NCI-H1092 treated with DMSO at 0.1 percent for 48 hours (cell line): ENCODE measurements at regions not wholly inside any gene's neighbourhood (a gene's known extent, or its start where the extent isn't known, plus 50 kb on each side); places are given as distances from the start of the nearest gene placed in this dataset.

Experiments used
- DNase-seq: peaks from one replicate; lab custom pipeline; 2025; lab: John Stamatoyannopoulos, UW

- DNase-seq: no peak
Measured at GRCh38 chr9:16312962-16313546, 557.4 kb downstream of the BNC2 start.

DNA sequence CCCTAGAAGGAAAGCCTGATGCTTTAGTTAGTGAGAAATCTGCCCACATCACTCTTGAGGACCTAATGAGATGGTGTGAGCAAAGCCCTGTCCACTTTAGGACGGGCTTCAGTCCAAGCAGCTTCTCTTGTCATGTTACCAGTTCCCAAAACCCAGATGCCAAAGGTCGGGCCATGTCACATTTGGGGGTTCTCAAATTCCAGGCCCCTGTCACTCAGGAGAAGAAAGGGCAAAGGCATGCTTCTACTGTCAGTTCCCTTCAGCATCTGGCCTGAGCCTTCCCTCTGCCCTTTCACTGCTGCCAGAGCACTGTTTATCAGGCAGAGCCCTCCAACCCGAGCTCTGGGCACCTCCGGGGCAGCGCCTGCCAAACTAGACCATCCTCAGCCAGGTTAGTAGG, 556.0 kb downstream of the BNC2 start:
- DNase-seq: no peak

DNA sequence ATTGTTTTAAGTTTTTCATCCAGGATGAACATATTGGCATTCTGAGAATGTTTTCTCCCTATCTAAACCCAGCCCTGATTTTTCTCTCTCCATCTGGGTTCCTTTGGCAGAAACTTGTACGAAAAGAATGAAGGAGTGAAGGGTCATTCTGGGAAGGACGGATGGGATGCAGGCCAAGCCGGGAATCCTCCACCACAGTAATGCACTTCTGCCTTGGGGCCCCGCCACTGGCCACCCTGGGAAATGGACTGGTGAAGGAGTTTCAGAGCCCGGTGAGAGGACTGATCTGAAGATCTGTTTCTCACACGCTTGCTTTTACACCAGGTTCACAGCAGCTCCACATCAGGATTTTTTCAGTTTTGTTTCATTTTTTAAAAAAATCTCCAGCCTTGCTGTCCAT, 554.8 kb downstream of the BNC2 start:
- DNase-seq: no peak

GRCh38 chr9:16316456-16316855, 554.0 kb downstream of the BNC2 start:
- peak; percentile 11 for DNase-seq

DNA sequence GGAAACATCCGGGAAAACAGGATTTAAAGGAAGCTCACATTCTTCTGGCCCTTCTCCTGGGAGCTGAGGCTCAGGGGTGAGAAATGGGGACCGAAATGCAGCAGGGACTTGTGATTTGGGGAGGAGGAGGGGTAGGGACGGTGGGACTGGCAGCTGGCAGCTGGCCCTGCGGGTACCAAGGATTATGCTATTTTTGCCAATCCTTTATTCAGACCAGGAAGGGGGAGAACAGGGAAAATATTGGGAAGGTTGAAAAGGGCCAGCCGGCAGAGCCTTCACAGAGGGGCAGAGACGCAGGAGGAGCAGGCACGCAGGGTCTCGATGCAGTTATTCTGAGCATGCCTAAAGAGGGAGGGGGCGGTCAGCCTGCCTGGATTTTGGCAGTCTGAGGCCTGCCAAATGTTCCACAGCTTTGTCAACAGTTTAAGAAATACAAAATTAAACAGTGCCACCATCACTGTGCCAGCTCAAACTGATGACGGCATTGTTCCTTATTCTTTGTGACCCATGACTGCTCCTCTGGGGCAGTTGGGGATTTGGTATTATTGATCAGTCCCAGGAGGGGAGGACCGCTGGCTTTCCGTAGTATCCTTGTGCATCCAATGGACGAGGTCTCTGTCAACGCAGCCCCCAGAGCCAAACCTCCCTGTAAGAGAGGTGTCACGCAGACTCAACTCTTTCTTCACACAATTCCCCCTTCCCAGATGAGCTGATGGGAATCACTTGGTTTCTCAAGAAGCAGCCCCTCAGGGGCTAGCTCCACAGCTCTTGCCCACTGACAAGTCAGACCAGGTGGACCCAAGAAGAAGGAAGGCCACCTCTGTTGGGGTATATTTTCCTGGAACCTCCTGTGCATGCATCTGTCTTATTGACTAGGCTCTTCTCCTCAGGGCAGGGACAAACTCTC, 553.3 kb downstream of the BNC2 start:
- no peak for DNase-seq

DNA sequence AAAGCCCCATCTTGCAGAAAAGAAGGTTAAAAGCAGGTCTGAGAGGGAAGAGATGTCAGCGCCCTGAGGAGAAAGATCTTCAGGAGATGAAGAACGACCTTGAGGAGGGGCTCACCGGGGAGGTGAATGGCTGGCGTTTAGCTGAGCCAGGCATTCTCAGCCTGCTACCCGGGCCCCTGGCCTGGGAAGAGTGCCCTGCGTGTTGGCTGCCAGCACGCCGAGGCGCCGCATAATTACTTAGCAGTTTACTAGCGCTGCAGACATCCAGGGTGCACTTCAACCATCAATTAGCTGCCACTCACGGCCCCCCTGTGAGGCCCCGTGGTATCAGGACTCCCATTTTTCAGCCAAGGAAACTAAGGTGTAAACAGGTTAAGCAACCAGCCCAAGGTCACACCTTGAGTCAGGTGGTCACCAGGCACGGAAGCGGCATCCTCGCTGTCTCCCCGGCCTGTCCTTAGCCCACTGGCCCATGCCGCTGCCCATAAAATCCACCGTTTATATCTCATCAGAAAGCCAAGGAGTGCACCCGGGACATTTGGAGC, 551.9 kb downstream of the BNC2 start:
- peak; percentile 81 for DNase-seq

DNA sequence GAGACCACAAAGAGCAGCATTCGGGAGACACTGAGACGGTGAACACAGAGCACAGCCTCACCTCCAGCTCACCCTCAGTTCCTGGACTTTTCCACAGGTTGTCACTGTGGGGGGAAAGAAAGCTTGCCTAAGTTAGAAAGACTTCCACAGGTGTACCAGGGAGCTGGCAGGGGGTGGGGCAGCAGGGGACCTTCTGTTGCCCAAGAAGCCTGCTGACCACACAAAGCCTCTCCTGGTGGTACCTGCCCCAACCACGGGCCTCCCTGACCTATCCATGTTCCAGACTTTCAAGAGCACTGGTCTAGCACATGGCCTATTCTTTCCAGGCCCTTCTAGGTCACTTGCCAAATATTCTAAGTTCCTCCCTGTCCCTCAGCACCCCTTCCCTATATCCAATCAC, 550.8 kb downstream of the BNC2 start:
- DNase-seq: no peak

DNA sequence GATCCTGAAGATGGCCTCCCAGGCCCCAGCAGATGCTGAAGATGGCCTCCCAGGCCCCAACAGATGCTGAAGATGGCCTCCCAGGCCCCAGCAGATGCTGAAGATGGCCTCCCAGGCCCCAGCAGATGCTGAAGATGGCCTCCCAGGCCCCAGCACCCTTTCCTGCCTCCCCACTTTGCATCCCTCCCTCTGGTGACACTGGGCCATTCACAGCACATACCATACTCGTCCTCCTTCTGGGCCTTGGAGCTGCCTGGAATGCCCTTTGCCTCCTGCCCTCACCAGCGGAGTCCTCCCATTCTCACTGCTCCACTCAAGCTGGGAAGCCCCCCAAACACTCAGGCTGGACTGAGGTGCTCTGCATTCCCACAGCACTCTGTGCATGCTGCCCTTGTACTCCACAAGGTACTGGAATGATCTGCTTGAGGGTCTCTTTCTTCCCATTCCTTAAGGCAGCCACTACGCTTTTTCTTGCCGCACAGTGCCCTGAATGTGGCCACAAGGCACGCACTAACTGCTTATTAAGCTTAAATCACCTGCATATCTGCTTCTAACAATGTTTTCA, 550.0 kb downstream of the BNC2 start:
- no peak for DNase-seq

DNA sequence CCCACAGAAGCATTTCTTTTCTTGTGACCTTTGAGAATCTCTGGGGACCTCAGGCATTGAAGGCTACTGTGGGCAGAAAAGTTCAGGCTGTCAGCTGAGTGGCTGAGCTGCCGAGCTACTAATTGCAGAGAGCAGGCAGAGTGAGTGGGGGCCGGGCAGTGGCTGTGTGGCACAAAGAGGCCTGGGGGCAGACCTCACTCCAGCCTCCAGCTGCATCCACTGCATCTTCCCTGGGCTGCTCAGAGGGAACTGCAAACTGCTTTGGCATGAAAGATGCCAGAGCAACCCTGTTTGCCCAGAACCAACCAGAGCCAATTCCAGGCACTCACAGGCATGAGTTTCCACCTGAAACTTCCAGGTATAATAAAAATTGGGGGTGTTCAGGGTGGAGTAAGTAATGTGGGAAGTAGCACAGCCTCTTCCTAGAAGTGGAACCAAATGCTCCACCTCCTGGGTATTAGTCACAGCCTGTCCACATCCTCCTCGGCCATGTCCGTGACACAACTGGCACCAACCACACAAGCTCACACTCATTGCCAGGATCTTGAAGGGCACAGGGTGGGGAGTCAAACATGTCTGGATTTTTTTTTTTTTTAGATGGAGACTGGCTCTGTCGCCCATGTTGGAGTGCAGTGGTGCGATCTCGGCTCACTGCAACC, 548.9 kb downstream of the BNC2 start:
- DNase-seq: no peak

GRCh38 chr9:16322849-16323248, 547.6 kb downstream of the BNC2 start:
- DNase-seq: no peak

DNA sequence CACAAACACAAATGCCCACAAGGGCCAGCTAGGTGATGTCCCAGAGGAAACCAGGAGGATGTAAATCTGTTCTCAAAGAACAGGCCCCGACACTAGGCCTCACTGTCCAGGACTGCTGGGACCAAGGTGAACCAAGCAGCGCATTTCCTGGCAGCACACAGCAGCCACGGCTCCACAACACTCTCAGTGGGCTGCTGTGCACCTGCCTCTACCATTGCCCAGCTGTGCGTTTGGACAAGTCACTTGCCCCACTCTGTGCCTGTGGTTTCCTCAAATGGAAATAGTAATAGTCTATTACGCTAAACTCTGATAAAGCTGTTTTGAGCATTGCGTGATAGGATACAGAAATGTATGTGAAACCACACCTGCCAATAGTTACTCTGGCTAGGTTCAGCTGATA, 544.5 kb downstream of the BNC2 start:
- no peak for DNase-seq

GRCh38 chr9:16328349-16328748, 542.1 kb downstream of the BNC2 start:
- DNase-seq: no peak

- DNase-seq: no peak
Measured at GRCh38 chr9:16329671-16330113, 540.8 kb downstream of the BNC2 start.

- DNase-seq: no peak
Measured at GRCh38 chr9:16331031-16331430, 539.4 kb downstream of the BNC2 start.

- no peak for DNase-seq
Measured at GRCh38 chr9:16331527-16331926, 538.9 kb downstream of the BNC2 start.

GRCh38 chr9:16333691-16334090, 536.8 kb downstream of the BNC2 start:
- no peak for DNase-seq

DNA sequence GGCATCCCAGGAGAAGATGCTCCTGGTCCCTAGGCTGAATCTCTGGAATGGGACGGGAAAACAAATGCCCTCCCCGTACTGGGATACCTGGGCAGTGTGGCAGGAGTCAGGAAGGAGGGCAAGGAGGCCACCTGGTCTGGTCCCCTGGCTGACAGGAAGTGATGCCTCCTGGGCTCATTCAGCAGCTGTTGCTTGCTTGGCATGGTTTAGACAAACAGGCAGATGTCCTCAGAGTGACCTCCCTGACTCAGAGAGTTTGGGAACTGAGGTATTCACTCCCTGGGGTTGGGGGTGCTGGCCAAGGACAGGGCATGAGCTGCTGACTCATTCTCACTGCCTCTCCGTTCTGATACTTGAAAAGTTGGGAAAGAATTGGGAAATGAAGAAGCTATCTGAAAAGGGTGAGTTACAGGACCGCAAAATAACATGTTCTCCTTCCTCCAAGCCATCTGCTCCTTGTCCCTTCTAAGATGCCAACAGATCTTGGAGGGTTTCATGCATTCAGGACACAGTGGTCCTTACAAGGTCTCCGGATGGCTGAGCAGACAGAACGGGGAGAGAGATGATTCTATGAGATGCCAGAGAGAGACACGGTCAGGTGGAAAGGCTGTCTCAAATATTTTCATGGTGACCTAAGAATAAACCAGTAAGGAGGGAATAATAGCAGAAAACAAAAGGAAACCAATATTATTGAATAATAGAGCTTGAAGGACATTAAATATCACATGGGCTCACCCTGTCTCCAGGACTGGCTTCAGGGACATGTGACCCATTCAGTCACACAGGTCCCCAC, 534.5 kb downstream of the BNC2 start:
- DNase-seq: no peak

DNA sequence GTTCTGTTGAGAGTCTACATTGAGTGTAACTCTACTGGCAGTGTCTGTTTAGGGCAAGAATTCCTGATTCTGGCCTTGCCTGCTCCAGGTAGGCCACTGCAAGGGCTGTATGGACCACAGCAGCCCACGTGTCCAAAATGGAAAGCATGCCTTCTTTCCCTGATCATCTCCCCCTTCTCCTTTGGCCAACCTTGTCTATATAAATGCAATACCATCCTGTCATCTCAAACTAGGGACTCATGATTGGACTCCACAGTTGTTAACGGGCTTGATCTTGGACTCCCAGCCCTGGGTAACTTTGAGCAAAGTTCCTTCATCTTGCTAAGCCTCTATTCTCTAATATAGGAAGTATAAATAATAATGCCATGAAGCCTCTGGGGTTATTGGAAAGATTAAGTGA, 533.6 kb downstream of the BNC2 start:
- no peak for DNase-seq

DNA sequence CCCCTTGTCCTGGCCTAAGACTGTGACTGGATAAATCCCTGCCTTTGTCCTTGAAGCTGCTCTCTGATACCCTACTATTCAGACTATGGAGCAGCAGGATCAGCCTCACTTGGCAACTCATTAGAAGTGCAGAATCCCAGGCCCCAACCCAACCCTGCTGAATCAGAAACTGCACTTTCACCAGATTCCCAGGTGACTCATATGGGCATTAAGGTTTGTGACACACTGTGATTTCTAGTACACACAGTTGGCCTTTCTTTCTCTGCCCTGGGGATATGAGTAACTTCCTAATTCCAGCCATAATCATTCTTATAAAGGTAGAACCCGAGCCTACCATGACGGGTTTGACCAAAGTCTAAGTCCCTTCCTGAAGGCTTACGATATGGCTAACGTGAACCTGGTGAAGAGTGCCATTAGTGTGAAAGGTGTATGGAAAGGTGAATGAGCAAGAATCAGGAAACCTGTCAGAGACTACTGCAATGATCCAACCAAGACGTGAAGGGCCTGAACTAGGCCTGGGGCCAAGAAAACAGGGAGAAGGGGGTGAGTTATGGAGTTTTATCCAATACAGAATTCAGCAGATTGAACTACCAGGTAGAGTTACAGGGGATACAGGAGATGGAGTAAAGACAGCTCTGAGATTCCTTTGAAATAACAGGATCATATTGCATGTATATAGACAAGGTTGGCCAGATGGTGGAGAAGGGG, 533.0 kb downstream of the BNC2 start:
- DNase-seq: no peak

- DNase-seq: no peak
Measured at GRCh38 chr9:16341177-16341576, 529.3 kb downstream of the BNC2 start.
